ENCODE measurements at regions not wholly inside any gene's neighbourhood (a gene's known extent, or its start where the extent isn't known, plus 50 kb on each side); places are given as distances from the start of the nearest gene placed in this dataset.

DNA sequence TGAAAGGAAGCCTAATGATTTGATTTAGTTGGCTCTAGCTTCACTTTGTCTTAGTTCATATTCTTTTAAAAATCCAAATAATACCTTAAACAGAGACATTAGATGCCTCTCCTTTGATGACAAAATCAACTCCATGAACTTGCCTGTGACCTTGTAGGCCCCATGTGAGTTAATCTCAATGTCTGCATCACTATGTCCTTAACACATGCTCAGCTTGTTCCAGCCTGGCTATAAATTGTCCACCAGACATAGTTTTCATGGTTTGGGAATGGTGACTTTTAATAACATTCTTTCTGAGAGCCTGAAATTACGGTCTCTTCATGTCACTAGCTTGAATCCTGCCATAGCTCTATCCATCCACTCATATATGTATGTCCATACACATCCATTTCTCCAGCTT, 656.3 kb upstream of the IGFBP3 start:
- H3K36me3 Mint-ChIP-seq = no peaks in the 10 kb centered on the region
- H3K27me3 ChIP-seq (ENCODE audit: control insufficient read depth, insufficient read depth, low read length) = no peaks in the 10 kb centered on the region
- ATAC-seq (ENCODE audit: low read depth in 2 of 2) (no peak), DNase-seq (no peak)
- no peak overlapping the region for H3K27ac ChIP-seq (ENCODE audit: insufficient read depth, low read length, poor library complexity, severe bottlenecking)
- no peaks in the 10 kb centered on the region for H3K9me3 ChIP-seq (ENCODE audit: control insufficient read depth in 2 of 2, low read length in 2 of 2)
- H3K9me3 Mint-ChIP-seq = peaks cover 0 to 26% (median 8%) of the 10 kb centered on the region in 7 donors
- no peak overlapping the region for H3K4me3 Mint-ChIP-seq
- H3K4me1 ChIP-seq (ENCODE audit: control insufficient read depth, insufficient read depth, low read length, poor library complexity, severe bottlenecking) = no peaks in the 10 kb centered on the region
- H3K4me1 Mint-ChIP-seq = no peaks in the 10 kb centered on the region
- H3K27me3 Mint-ChIP-seq = no peaks in the 10 kb centered on the region
- no peak overlapping the region for H3K4me3 ChIP-seq (ENCODE audit: low read depth, low read length)
- no peak overlapping the region for H3K27ac Mint-ChIP-seq
- H3K36me3 ChIP-seq (ENCODE audit: control insufficient read depth, insufficient read depth, low read length) = no peaks in the 10 kb centered on the region

GRCh38 chr7:46576950-46577349, 655.9 kb upstream of the IGFBP3 start:
- H3K4me3 ChIP-seq (ENCODE audit: low read depth, low read length) = no peak overlapping the region
- no peak overlapping the region for H3K27ac ChIP-seq (ENCODE audit: insufficient read depth, low read length, poor library complexity, severe bottlenecking)
- no peak overlapping the region for H3K27ac Mint-ChIP-seq
- H3K4me1 ChIP-seq (ENCODE audit: control insufficient read depth, insufficient read depth, low read length, poor library complexity, severe bottlenecking) = no peaks in the 10 kb centered on the region
- peaks cover 0 to 26% (median 9%) of the 10 kb centered on the region in 7 donors for H3K9me3 Mint-ChIP-seq
- no peaks in the 10 kb centered on the region for H3K4me1 Mint-ChIP-seq
- H3K4me3 Mint-ChIP-seq = no peak overlapping the region
- no peaks in the 10 kb centered on the region for H3K36me3 Mint-ChIP-seq
- H3K27me3 ChIP-seq (ENCODE audit: control insufficient read depth, insufficient read depth, low read length) = no peaks in the 10 kb centered on the region
- H3K9me3 ChIP-seq (ENCODE audit: control insufficient read depth in 2 of 2, low read length in 2 of 2) = no peaks in the 10 kb centered on the region
- ATAC-seq (ENCODE audit: low read depth in 2 of 2) (no peak), DNase-seq (no peak)
- H3K36me3 ChIP-seq (ENCODE audit: control insufficient read depth, insufficient read depth, low read length) = no peaks in the 10 kb centered on the region
- H3K27me3 Mint-ChIP-seq = no peaks in the 10 kb centered on the region

DNA sequence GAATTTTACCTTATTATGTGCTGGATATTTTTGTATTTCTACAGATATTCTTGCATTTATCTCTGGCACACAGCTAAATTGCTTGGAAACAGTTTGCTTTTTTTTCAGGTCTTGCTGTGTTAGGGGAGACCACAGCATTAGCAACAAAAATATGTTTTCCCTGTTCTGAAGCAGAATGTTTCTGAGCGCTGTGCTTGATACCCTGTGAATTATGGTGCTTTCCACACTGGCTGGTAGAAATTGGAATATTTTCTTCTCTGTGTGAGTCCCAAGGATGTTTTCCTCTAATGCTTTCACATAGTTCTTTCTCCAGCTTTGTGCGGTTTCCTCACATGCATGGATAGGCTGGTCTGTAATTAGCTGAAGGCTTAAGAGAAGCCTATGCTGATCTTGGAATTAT, 651.6 kb upstream of the IGFBP3 start:
- H3K9me3 ChIP-seq (ENCODE audit: control insufficient read depth in 2 of 2, low read length in 2 of 2) = no peaks in the 10 kb centered on the region
- DNase-seq (no peak), ATAC-seq (ENCODE audit: low read depth in 2 of 2) (no peak)
- Mint-ChIP-seq H3K4me1 (no peaks in the 10 kb centered on the region), H3K4me3 (no peak overlapping the region), H3K27ac (no peak overlapping the region), H3K36me3 (no peaks in the 10 kb centered on the region), H3K27me3 (no peaks in the 10 kb centered on the region), H3K9me3 (peaks cover 0 to 18% (median 10%) of the 10 kb centered on the region in 7 donors)
- no peaks in the 10 kb centered on the region for H3K27me3 ChIP-seq (ENCODE audit: control insufficient read depth, insufficient read depth, low read length)
- no peak overlapping the region for H3K27ac ChIP-seq (ENCODE audit: insufficient read depth, low read length, poor library complexity, severe bottlenecking)
- no peaks in the 10 kb centered on the region for H3K4me1 ChIP-seq (ENCODE audit: control insufficient read depth, insufficient read depth, low read length, poor library complexity, severe bottlenecking)
- no peaks in the 10 kb centered on the region for H3K36me3 ChIP-seq (ENCODE audit: control insufficient read depth, insufficient read depth, low read length)
- H3K4me3 ChIP-seq (ENCODE audit: low read depth, low read length) = no peak overlapping the region

GRCh38 chr7:46571996-46572395, 650.9 kb upstream of the IGFBP3 start:
- H3K4me1 Mint-ChIP-seq = no peaks in the 10 kb centered on the region

GRCh38 chr7:46569133-46569465, 648.0 kb upstream of the IGFBP3 start:
- H3K9me3 ChIP-seq (ENCODE audit: control insufficient read depth in 2 of 2, low read length in 2 of 2) = no peaks in the 10 kb centered on the region
- H3K27me3 Mint-ChIP-seq = no peaks in the 10 kb centered on the region

More at GRCh38 chr7:46571996-46572395, 650.9 kb upstream of the IGFBP3 start:
- DNase-seq = no peak
- ATAC-seq (ENCODE audit: low read depth in 2 of 2) = no peak
- Mint-ChIP-seq H3K4me3 (no peak overlapping the region), H3K9me3 (peaks cover 0 to 17% (median 9%) of the 10 kb centered on the region in 7 donors), H3K27me3 (no peaks in the 10 kb centered on the region), H3K36me3 (no peaks in the 10 kb centered on the region), H3K27ac (no peak overlapping the region)
- H3K4me3 ChIP-seq (ENCODE audit: low read depth, low read length) = no peak overlapping the region
- no peaks in the 10 kb centered on the region for H3K27me3 ChIP-seq (ENCODE audit: control insufficient read depth, insufficient read depth, low read length)
- no peaks in the 10 kb centered on the region for H3K9me3 ChIP-seq (ENCODE audit: control insufficient read depth in 2 of 2, low read length in 2 of 2)
- no peaks in the 10 kb centered on the region for H3K4me1 ChIP-seq (ENCODE audit: control insufficient read depth, insufficient read depth, low read length, poor library complexity, severe bottlenecking)
- no peaks in the 10 kb centered on the region for H3K36me3 ChIP-seq (ENCODE audit: control insufficient read depth, insufficient read depth, low read length)
- H3K27ac ChIP-seq (ENCODE audit: insufficient read depth, low read length, poor library complexity, severe bottlenecking) = no peak overlapping the region

DNA sequence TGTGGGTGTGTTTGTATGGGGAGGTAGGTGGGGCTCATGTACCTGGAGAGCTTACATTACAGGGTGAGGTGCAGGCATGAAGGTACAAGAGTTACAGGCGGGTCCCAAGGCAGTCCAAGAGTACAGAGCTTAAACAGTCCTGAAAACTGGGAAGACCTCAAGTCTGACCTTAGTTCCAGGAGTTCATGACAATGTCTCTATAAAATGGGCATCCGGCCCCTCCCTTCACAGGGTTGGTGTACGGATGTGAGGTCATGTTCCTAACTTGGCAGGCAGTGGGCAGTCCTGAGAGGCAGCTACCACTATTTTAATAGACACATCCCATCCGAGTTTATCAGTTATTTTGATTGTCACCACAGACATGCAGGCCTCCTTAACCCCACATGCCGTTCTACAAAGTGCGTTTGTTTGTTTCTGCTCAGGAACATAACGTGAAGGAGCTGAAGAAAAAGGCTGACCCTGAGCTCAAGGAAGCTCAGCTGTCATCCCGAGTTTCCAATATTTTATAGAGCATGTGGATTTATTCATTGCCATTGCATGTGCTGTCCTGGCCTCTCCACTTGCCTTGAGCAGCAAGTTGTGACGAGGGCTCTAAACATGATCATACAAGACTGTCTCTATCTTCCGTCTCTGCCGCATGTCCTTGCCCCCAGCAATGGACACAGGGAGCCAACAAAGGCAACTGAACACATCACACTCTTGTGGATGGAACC, 647.5 kb upstream of the IGFBP3 start:
- no peak overlapping the region for H3K4me3 ChIP-seq (ENCODE audit: low read depth, low read length)
- DNase-seq (no peak), ATAC-seq (ENCODE audit: low read depth in 2 of 2) (no peak)
- Mint-ChIP-seq H3K27me3 (no peaks in the 10 kb centered on the region), H3K27ac (no peak overlapping the region), H3K9me3 (peaks cover 0 to 19% (median 4%) of the 10 kb centered on the region in 7 donors), H3K36me3 (no peaks in the 10 kb centered on the region), H3K4me1 (no peaks in the 10 kb centered on the region), H3K4me3 (no peak overlapping the region)
- H3K27me3 ChIP-seq (ENCODE audit: control insufficient read depth, insufficient read depth, low read length) = no peaks in the 10 kb centered on the region
- H3K36me3 ChIP-seq (ENCODE audit: control insufficient read depth, insufficient read depth, low read length) = no peaks in the 10 kb centered on the region
- no peaks in the 10 kb centered on the region for H3K4me1 ChIP-seq (ENCODE audit: control insufficient read depth, insufficient read depth, low read length, poor library complexity, severe bottlenecking)
- H3K9me3 ChIP-seq (ENCODE audit: control insufficient read depth in 2 of 2, low read length in 2 of 2) = no peaks in the 10 kb centered on the region
- no peak overlapping the region for H3K27ac ChIP-seq (ENCODE audit: insufficient read depth, low read length, poor library complexity, severe bottlenecking)

More at GRCh38 chr7:46569133-46569465, 648.0 kb upstream of the IGFBP3 start:
- DNase-seq (no peak), ATAC-seq (ENCODE audit: low read depth in 2 of 2) (no peak)
- H3K4me3 Mint-ChIP-seq = no peak overlapping the region
- peaks cover 0 to 14% (median 6%) of the 10 kb centered on the region in 7 donors for H3K9me3 Mint-ChIP-seq
- H3K36me3 Mint-ChIP-seq = no peaks in the 10 kb centered on the region
- H3K4me1 Mint-ChIP-seq = no peaks in the 10 kb centered on the region
- H3K4me3 ChIP-seq (ENCODE audit: low read depth, low read length) = no peak overlapping the region
- H3K27ac Mint-ChIP-seq = no peak overlapping the region
- H3K27me3 ChIP-seq (ENCODE audit: control insufficient read depth, insufficient read depth, low read length) = no peaks in the 10 kb centered on the region
- no peak overlapping the region for H3K27ac ChIP-seq (ENCODE audit: insufficient read depth, low read length, poor library complexity, severe bottlenecking)
- no peaks in the 10 kb centered on the region for H3K36me3 ChIP-seq (ENCODE audit: control insufficient read depth, insufficient read depth, low read length)
- no peaks in the 10 kb centered on the region for H3K4me1 ChIP-seq (ENCODE audit: control insufficient read depth, insufficient read depth, low read length, poor library complexity, severe bottlenecking)

DNA sequence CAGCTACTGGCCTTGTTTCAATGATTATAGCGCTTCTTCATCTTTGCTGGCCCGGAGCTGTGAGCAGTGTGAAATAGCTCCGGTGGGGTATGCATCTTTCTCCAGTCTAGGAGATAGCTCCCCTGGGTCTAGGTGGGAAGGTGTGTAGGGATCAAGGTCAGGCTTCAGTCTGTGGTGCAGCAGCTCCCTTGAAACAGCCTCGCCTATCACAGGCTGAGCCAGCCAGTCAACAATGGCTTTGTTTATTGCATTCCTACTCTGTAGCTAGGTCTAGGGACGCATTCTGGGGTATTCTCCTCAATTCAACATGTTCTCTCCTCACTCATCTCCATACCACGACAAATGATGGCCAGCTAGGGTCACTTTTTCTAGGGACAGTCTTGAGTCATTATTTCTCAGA, 646.8 kb upstream of the IGFBP3 start:
- H3K27me3 ChIP-seq (ENCODE audit: control insufficient read depth, insufficient read depth, low read length) = no peaks in the 10 kb centered on the region
- no peak overlapping the region for H3K4me3 ChIP-seq (ENCODE audit: low read depth, low read length)
- H3K9me3 Mint-ChIP-seq = peaks cover 0 to 22% (median 4%) of the 10 kb centered on the region in 7 donors
- no peaks in the 10 kb centered on the region for H3K4me1 ChIP-seq (ENCODE audit: control insufficient read depth, insufficient read depth, low read length, poor library complexity, severe bottlenecking)
- no peak for DNase-seq
- H3K36me3 Mint-ChIP-seq = no peaks in the 10 kb centered on the region
- H3K27ac ChIP-seq (ENCODE audit: insufficient read depth, low read length, poor library complexity, severe bottlenecking) = no peak overlapping the region
- H3K9me3 ChIP-seq (ENCODE audit: control insufficient read depth in 2 of 2, low read length in 2 of 2) = no peaks in the 10 kb centered on the region
- no peaks in the 10 kb centered on the region for H3K36me3 ChIP-seq (ENCODE audit: control insufficient read depth, insufficient read depth, low read length)
- no peaks in the 10 kb centered on the region for H3K4me1 Mint-ChIP-seq
- no peak for ATAC-seq (ENCODE audit: low read depth in 2 of 2)
- H3K27ac Mint-ChIP-seq = no peak overlapping the region
- no peaks in the 10 kb centered on the region for H3K27me3 Mint-ChIP-seq
- no peak overlapping the region for H3K4me3 Mint-ChIP-seq

GRCh38 chr7:46566097-46566774, 645.2 kb upstream of the IGFBP3 start:
- no peaks in the 10 kb centered on the region for H3K4me1 ChIP-seq (ENCODE audit: control insufficient read depth, insufficient read depth, low read length, poor library complexity, severe bottlenecking)
- DNase-seq (no peak), ATAC-seq (ENCODE audit: low read depth in 2 of 2) (no peak)
- Mint-ChIP-seq H3K36me3 (no peaks in the 10 kb centered on the region), H3K9me3 (peaks cover 0 to 16% (median 3%) of the 10 kb centered on the region in 7 donors), H3K4me1 (no peaks in the 10 kb centered on the region), H3K4me3 (no peak overlapping the region), H3K27me3 (no peaks in the 10 kb centered on the region), H3K27ac (no peak overlapping the region)
- H3K36me3 ChIP-seq (ENCODE audit: control insufficient read depth, insufficient read depth, low read length) = no peaks in the 10 kb centered on the region
- no peaks in the 10 kb centered on the region for H3K27me3 ChIP-seq (ENCODE audit: control insufficient read depth, insufficient read depth, low read length)
- no peak overlapping the region for H3K4me3 ChIP-seq (ENCODE audit: low read depth, low read length)
- H3K27ac ChIP-seq (ENCODE audit: insufficient read depth, low read length, poor library complexity, severe bottlenecking) = no peak overlapping the region
- H3K9me3 ChIP-seq (ENCODE audit: control insufficient read depth in 2 of 2, low read length in 2 of 2) = no peaks in the 10 kb centered on the region
